ENCODE measurements at regions not wholly inside any gene's neighbourhood (a gene's known extent, or its start where the extent isn't known, plus 50 kb on each side); places are given as distances from the start of the nearest gene placed in this dataset.
A peak's percentile ranks its signal among the peaks of the same experiment; 100 is the strongest.
"Not testable (repeated sequence)": the region's sequence is repeated elsewhere in the genome, so short reads cannot be mapped to it uniquely, and the experiment has no call there.

- peak; percentile 6 for DNase-seq (ENCODE audit: low spot score)
Measured at GRCh38 chr2:87075054-87075790, 53.6 kb upstream of the PLGLB1 start.

- peak; percentile 53 for DNase-seq (ENCODE audit: low spot score)
Measured at GRCh38 chr2:87075791-87076252, 54.2 kb upstream of the PLGLB1 start.

GRCh38 chr2:87076253-87077123 lies 54.8 kb upstream of the PLGLB1 start:
- peak; percentile 89 for DNase-seq (ENCODE audit: low spot score)

- not testable (repeated sequence) for DNase-seq (ENCODE audit: low spot score)
Measured at GRCh38 chr2:87077124-87077446, 55.4 kb upstream of the PLGLB1 start.

GRCh38 chr2:87081727-87082126 lies 60.1 kb upstream of the PLGLB1 start:
- DNase-seq (ENCODE audit: low spot score): not testable (repeated sequence)

GRCh38 chr2:87088079-87088478 lies 66.4 kb upstream of the PLGLB1 start:
- DNase-seq (ENCODE audit: low spot score): not testable (repeated sequence)

GRCh38 chr2:87089401-87089800 lies 67.8 kb upstream of the PLGLB1 start:
- DNase-seq (ENCODE audit: low spot score): not testable (repeated sequence)

GRCh38 chr2:87093252-87093651 lies 71.6 kb upstream of the PLGLB1 start:
- not testable (repeated sequence) for DNase-seq (ENCODE audit: low spot score)

- DNase-seq (ENCODE audit: low spot score): not testable (repeated sequence)
Measured at GRCh38 chr2:87093937-87094529, 72.4 kb upstream of the PLGLB1 start.

- DNase-seq (ENCODE audit: low spot score): not testable (repeated sequence)
Measured at GRCh38 chr2:87095804-87096203, 74.2 kb upstream of the PLGLB1 start.

- not testable (repeated sequence) for DNase-seq (ENCODE audit: low spot score)
Measured at GRCh38 chr2:87128761-87129553, 107.3 kb upstream of the PLGLB1 start.

- DNase-seq (ENCODE audit: low spot score): not testable (repeated sequence)
Measured at GRCh38 chr2:87132577-87132976, 110.9 kb upstream of the PLGLB1 start.

- DNase-seq (ENCODE audit: low spot score): not testable (repeated sequence)
Measured at GRCh38 chr2:87151835-87152493, 130.3 kb upstream of the PLGLB1 start.

GRCh38 chr2:87174454-87174853 lies 152.8 kb upstream of the PLGLB1 start:
- not testable (repeated sequence) for DNase-seq (ENCODE audit: low spot score)

DNA sequence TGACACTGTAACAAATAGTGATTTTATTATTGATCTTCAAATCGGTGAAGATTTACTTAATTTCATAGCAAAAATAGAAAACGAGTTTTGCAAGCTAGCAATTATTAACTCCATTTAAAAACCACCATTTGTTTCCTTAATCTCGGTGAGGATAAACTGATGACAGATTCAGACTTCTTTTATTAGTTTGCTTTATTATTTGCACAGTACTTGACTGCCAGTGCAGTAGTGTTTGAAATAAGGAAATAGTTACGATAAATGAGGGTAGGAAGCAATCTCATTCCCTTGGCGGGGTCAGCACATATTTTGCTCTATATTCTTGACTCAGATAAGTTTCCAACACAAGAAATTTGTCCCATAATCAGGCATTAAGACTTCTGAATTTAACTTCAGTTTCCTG lies 161.7 kb upstream of the PLGLB1 start:
- DNase-seq (ENCODE audit: low spot score): not testable (repeated sequence)

- DNase-seq (ENCODE audit: low spot score): not testable (repeated sequence)
Measured at GRCh38 chr2:87184260-87184659, 162.6 kb upstream of the PLGLB1 start.

- DNase-seq (ENCODE audit: low spot score): not testable (repeated sequence)
Measured at GRCh38 chr2:87189214-87189613, 167.6 kb upstream of the PLGLB1 start.

GRCh38 chr2:87193336-87193735 lies 171.7 kb upstream of the PLGLB1 start:
- not testable (repeated sequence) for DNase-seq (ENCODE audit: low spot score)

DNA sequence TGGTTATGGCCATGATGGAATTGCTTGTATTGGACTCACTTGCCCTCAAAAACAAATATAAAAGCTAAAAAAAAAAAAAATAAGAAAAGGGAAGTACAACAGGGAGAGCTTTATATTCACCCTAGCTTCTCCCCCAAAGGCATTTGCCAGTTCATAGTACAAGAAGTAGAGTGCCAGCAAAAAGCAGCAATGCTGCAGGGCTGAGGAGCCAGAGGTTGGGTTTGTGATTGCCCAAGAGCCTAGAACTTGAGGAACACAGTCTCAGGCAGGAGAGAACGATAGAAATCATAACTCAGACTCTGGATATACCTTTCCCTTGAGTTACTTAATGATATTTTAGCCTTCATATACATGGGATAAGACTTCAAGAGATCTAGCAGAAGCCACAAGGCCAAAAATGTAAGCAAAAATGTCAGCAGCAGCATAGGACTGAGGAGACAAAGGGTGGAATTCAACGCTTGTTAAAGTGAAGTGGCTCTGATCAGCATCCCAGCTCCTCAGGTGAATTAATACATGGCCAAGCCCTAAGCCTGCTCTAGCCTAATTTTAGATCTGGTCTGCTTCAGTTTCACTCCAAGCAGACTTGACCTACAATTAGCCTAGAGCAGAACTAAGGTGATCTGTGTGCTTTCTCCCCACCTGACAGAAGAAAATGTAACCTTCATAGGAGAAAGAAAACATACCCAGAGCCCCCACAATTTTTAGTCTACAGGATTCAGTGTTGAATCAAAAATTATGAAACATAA lies 172.8 kb upstream of the PLGLB1 start:
- not testable (repeated sequence) for DNase-seq (ENCODE audit: low spot score)

- not testable (repeated sequence) for DNase-seq (ENCODE audit: low spot score)
Measured at GRCh38 chr2:87196720-87197388, 175.2 kb upstream of the PLGLB1 start.

All from kidney tubule cell (primary cell).